ENCODE measurements at regions not wholly inside any gene's neighbourhood (a gene's known extent, or its start where the extent isn't known, plus 50 kb on each side); places are given as distances from the start of the nearest gene placed in this dataset.
A peak's percentile ranks its signal among the peaks of the same experiment; 100 is the strongest.

GRCh38 chr5:54646356-54647101 is 129.0 kb downstream of the SNX18 start:
- DNase-seq (ENCODE audit: low read depth in 3 of 3): peak; percentile 27 to 62 (median 43)

- DNase-seq (ENCODE audit: low read depth in 3 of 3): no peak
Measured at GRCh38 chr5:54645882-54646355, 128.4 kb downstream of the SNX18 start.

GRCh38 chr5:54644226-54644625 is 126.7 kb downstream of the SNX18 start:
- DNase-seq (ENCODE audit: low read depth in 3 of 3): no peak

- DNase-seq (ENCODE audit: low read depth in 3 of 3): no peak
Measured at GRCh38 chr5:54643685-54644106, 126.1 kb downstream of the SNX18 start.

- DNase-seq (ENCODE audit: low read depth in 3 of 3): no peak
Measured at GRCh38 chr5:54639621-54640020, 122.1 kb downstream of the SNX18 start.

GRCh38 chr5:54638106-54638505 is 120.5 kb downstream of the SNX18 start:
- no peak for DNase-seq (ENCODE audit: low read depth in 3 of 3)

GRCh38 chr5:54637654-54638053 is 120.1 kb downstream of the SNX18 start:
- no peak for DNase-seq (ENCODE audit: low read depth in 3 of 3)

- DNase-seq (ENCODE audit: low read depth in 3 of 3): no peak
Measured at GRCh38 chr5:54634089-54634488, 116.5 kb downstream of the SNX18 start.

GRCh38 chr5:54632131-54632701 is 114.7 kb downstream of the SNX18 start:
- DNase-seq (ENCODE audit: low read depth in 3 of 3): no peak

- DNase-seq (ENCODE audit: low read depth in 3 of 3): no peak
Measured at GRCh38 chr5:54630738-54631359, 113.3 kb downstream of the SNX18 start.

- DNase-seq (ENCODE audit: low read depth in 3 of 3): no peak
Measured at GRCh38 chr5:54629115-54629514, 111.6 kb downstream of the SNX18 start.

- DNase-seq (ENCODE audit: low read depth in 3 of 3): no peak
Measured at GRCh38 chr5:54628050-54628449, 110.5 kb downstream of the SNX18 start.

- no peak for DNase-seq (ENCODE audit: low read depth in 3 of 3)
Measured at GRCh38 chr5:54626407-54626806, 108.8 kb downstream of the SNX18 start.

GRCh38 chr5:54624805-54625568 is 107.4 kb downstream of the SNX18 start:
- no peak for DNase-seq (ENCODE audit: low read depth in 3 of 3)

GRCh38 chr5:54621709-54622108 is 104.2 kb downstream of the SNX18 start:
- no peak for DNase-seq (ENCODE audit: low read depth in 3 of 3)

GRCh38 chr5:54621048-54621447 is 103.5 kb downstream of the SNX18 start:
- no peak for DNase-seq (ENCODE audit: low read depth in 3 of 3)

- no peak for DNase-seq (ENCODE audit: low read depth in 3 of 3)
Measured at GRCh38 chr5:54620141-54620933, 102.8 kb downstream of the SNX18 start.

- no peak for DNase-seq (ENCODE audit: low read depth in 3 of 3)
Measured at GRCh38 chr5:54619731-54620130, 102.2 kb downstream of the SNX18 start.

GRCh38 chr5:54616518-54617220 is 99.1 kb downstream of the SNX18 start:
- DNase-seq (ENCODE audit: low read depth in 3 of 3): no peak

- no peak for DNase-seq (ENCODE audit: low read depth in 3 of 3)
Measured at GRCh38 chr5:54616031-54616430, 98.5 kb downstream of the SNX18 start.

- DNase-seq (ENCODE audit: low read depth in 3 of 3): no peak
Measured at GRCh38 chr5:54615381-54615780, 97.8 kb downstream of the SNX18 start.
